Neural cell (in vitro differentiated cells): ENCODE measurements at regions not wholly inside any gene's neighbourhood (a gene's known extent, or its start where the extent isn't known, plus 50 kb on each side); places are given as distances from the start of the nearest gene placed in this dataset.

Source experiments
- H2AFZ ChIP-seq: fragments of 200-600, 300-800 bp; sonication (generic), shearing (Covaris generic); 2 replicates; pipeline ENCODE4 v1.6.0; 2014; ENCODE audit warnings: low read depth, mild to moderate bottlenecking, antibody characterized with exemption, low read length, moderate library complexity
- H3F3A ChIP-seq: fragments of 200-600 bp; shearing (Covaris generic); 2 replicates; pipeline ENCODE4 v1.6.1; 2016; ENCODE audit warnings: mild to moderate bottlenecking, moderate library complexity, mixed read lengths, antibody characterized with exemption, low read length; ENCODE audit not compliant: insufficient read depth, poor library complexity, severe bottlenecking
- H3K27ac ChIP-seq: fragments of 200-600, 300-800 bp; sonication (generic), shearing (Covaris generic); 2 replicates; pipeline ENCODE4 v1.5.1; 2014; ENCODE audit warnings: mild to moderate bottlenecking, low read length, moderate library complexity
- H3K27me3 ChIP-seq: fragments of 300-800, 200-600 bp; sonication (generic), shearing (Covaris generic); 2 replicates; pipeline ENCODE4 v1.6.0; 2014; ENCODE audit warnings: mild to moderate bottlenecking, low read depth, low read length, moderate library complexity; ENCODE audit not compliant: insufficient read depth
- H3K36me3 ChIP-seq: fragments of 300-800, 200-600 bp; sonication (generic), shearing (Covaris generic); 2 replicates; pipeline ENCODE4 v1.5.1; 2014; ENCODE audit warnings: mild to moderate bottlenecking, antibody characterized with exemption, low read length, moderate library complexity; ENCODE audit not compliant: insufficient read depth
- H3K4me2 ChIP-seq: fragments of 300-800, 200-600 bp; sonication (generic), shearing (Covaris generic); 2 replicates; pipeline ENCODE4 v1.6.0; 2014; ENCODE audit warnings: mild to moderate bottlenecking, low read length
- H3K4me3 ChIP-seq: fragments of 300-800, 200-600 bp; sonication (generic), shearing (Covaris generic); 2 replicates; pipeline ENCODE4 v1.5.1; 2014; ENCODE audit warnings: mild to moderate bottlenecking, low read length, moderate library complexity
- H3K79me2 ChIP-seq: fragments of 200-600 bp; shearing (Covaris generic); replicated peaks from 2 replicates; pipeline ENCODE4 v1.6.0; 2014; ENCODE audit warnings: mild to moderate bottlenecking, low read length, moderate library complexity; ENCODE audit not compliant: insufficient read depth
- H3K9ac ChIP-seq: fragments of 300-800, 200-600 bp; sonication (generic), shearing (Covaris generic); 2 replicates; pipeline ENCODE4 v1.6.1; 2016; ENCODE audit warnings: mild to moderate bottlenecking, low read length, mixed read lengths
- H3K9me2 ChIP-seq: fragments of 200-600 bp; shearing (Covaris generic); 2 replicates; pipeline ENCODE4 v1.6.1; 2016; ENCODE audit warnings: mild to moderate bottlenecking, low read length, mixed read lengths; ENCODE audit not compliant: insufficient read depth
- H3K9me3 ChIP-seq: fragments of 200-600, 300-800 bp; sonication (generic), shearing (Covaris generic); 2 replicates; pipeline ENCODE4 v1.6.1; 2016; ENCODE audit warnings: mild to moderate bottlenecking, mixed run types, low read length, moderate library complexity, mixed read lengths
- H4K20me1 ChIP-seq: fragments of 200-600 bp; shearing (Covaris generic); 2 replicates; pipeline ENCODE4 v1.6.1; 2016; ENCODE audit warnings: mild to moderate bottlenecking, mixed run types; ENCODE audit not compliant: insufficient read depth
- EP300 ChIP-seq: fragments of 450-650 bp; conservative IDR thresholded peaks from 2 replicates; pipeline ENCODE4 v1.6.1; 2014; ENCODE audit warnings: antibody characterized with exemption, mild to moderate bottlenecking, moderate library complexity; ENCODE audit not compliant: poor library complexity, severe bottlenecking
- EZH2 ChIP-seq: fragments of 200-600, 300-800 bp; shearing (Covaris generic), sonication (generic); IDR thresholded peaks from 2 replicates; pipeline ENCODE4 v1.6.1; 2014; ENCODE audit warnings: antibody characterized with exemption, low read length, borderline replicate concordance, mild to moderate bottlenecking; ENCODE audit not compliant: insufficient read depth, poor library complexity, severe bottlenecking
- MXI1 ChIP-seq: fragments of 450-650 bp; conservative IDR thresholded peaks from 2 replicates; pipeline ENCODE4 v1.6.1; 2014; ENCODE audit warnings: antibody characterized with exemption, mild to moderate bottlenecking; ENCODE audit not compliant: poor library complexity, severe bottlenecking
- POLR2AphosphoS5 ChIP-seq: IDR thresholded peaks from 2 replicates; pipeline ENCODE4 v1.6.1; 2012
- RAD21 ChIP-seq: fragments of 450-650 bp; conservative IDR thresholded peaks from 2 replicates; pipeline ENCODE4 v1.6.1; 2014; ENCODE audit warnings: antibody characterized with exemption, mild to moderate bottlenecking, moderate library complexity
- SMC3 ChIP-seq: fragments of 450-650 bp; conservative IDR thresholded peaks from 2 replicates; pipeline ENCODE4 v1.6.1; 2014; ENCODE audit warnings: antibody characterized with exemption, mild to moderate bottlenecking, moderate library complexity; ENCODE audit not compliant: poor library complexity
- TAF1 ChIP-seq: IDR thresholded peaks from 2 replicates; pipeline ENCODE4 v1.6.1; 2012; ENCODE audit warnings: low read depth
- TF ChIP-seq, protein P1 (sequence below): fragments of 450-650 bp; IDR thresholded peaks from 2 replicates; pipeline ENCODE4 v1.5.1; 2014; ENCODE audit warnings: antibody characterized with exemption, mild to moderate bottlenecking, moderate library complexity; ENCODE audit not compliant: poor library complexity, severe bottlenecking
- TF ChIP-seq, protein P2 (sequence below): IDR thresholded peaks from 2 replicates; pipeline ENCODE4 v1.6.1; 2012; ENCODE audit warnings: borderline replicate concordance

DNA sequence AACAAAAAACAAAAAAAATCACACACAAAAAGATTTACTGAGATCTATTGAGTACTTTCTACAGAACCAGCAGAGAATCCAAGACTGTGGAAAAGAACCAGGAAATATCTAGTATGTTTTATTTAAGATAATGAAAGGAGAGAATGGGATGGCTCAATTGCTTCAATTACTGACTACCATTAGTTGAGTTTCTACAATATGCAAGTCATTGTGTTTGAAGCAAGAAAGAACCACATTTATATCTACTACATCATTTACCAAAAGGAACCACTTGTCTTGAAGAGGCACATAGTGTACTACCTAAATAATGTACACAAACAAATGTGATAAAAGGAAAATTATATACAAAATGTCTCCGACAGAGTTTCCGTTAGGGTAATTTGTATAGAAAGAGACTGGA lies 325.9 kb upstream of the TNC start:
- H3K4me2 ChIP-seq, result no peak overlapping the region
- no peaks in the 10 kb centered on the region for H3K9me2 ChIP-seq
- H4K20me1 ChIP-seq, result no peaks in the 10 kb centered on the region
- TF ChIP-seq POLR2AphosphoS5 (no peak), MXI1 (no peak), EP300 (no peak), SMC3 (no peak), TAF1 (no peak), RAD21 (no peak), EZH2 (no peak)
- TF ChIP-seq, protein P1, sequence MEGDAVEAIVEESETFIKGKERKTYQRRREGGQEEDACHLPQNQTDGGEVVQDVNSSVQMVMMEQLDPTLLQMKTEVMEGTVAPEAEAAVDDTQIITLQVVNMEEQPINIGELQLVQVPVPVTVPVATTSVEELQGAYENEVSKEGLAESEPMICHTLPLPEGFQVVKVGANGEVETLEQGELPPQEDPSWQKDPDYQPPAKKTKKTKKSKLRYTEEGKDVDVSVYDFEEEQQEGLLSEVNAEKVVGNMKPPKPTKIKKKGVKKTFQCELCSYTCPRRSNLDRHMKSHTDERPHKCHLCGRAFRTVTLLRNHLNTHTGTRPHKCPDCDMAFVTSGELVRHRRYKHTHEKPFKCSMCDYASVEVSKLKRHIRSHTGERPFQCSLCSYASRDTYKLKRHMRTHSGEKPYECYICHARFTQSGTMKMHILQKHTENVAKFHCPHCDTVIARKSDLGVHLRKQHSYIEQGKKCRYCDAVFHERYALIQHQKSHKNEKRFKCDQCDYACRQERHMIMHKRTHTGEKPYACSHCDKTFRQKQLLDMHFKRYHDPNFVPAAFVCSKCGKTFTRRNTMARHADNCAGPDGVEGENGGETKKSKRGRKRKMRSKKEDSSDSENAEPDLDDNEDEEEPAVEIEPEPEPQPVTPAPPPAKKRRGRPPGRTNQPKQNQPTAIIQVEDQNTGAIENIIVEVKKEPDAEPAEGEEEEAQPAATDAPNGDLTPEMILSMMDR, result no peak
- TF ChIP-seq, protein P2, sequence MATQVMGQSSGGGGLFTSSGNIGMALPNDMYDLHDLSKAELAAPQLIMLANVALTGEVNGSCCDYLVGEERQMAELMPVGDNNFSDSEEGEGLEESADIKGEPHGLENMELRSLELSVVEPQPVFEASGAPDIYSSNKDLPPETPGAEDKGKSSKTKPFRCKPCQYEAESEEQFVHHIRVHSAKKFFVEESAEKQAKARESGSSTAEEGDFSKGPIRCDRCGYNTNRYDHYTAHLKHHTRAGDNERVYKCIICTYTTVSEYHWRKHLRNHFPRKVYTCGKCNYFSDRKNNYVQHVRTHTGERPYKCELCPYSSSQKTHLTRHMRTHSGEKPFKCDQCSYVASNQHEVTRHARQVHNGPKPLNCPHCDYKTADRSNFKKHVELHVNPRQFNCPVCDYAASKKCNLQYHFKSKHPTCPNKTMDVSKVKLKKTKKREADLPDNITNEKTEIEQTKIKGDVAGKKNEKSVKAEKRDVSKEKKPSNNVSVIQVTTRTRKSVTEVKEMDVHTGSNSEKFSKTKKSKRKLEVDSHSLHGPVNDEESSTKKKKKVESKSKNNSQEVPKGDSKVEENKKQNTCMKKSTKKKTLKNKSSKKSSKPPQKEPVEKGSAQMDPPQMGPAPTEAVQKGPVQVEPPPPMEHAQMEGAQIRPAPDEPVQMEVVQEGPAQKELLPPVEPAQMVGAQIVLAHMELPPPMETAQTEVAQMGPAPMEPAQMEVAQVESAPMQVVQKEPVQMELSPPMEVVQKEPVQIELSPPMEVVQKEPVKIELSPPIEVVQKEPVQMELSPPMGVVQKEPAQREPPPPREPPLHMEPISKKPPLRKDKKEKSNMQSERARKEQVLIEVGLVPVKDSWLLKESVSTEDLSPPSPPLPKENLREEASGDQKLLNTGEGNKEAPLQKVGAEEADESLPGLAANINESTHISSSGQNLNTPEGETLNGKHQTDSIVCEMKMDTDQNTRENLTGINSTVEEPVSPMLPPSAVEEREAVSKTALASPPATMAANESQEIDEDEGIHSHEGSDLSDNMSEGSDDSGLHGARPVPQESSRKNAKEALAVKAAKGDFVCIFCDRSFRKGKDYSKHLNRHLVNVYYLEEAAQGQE, result no peak
- no peak overlapping the region for H3K9ac ChIP-seq
- no peak overlapping the region for H3K27ac ChIP-seq
- H3K4me3 ChIP-seq, result no peak overlapping the region
- no peaks in the 10 kb centered on the region for H3K9me3 ChIP-seq
- no peaks in the 10 kb centered on the region for H3F3A ChIP-seq
- no peaks in the 10 kb centered on the region for H3K27me3 ChIP-seq
- H2AFZ ChIP-seq, result no peak overlapping the region
- no peaks in the 10 kb centered on the region for H3K36me3 ChIP-seq
- H3K79me2 ChIP-seq, result no peaks in the 10 kb centered on the region

DNA sequence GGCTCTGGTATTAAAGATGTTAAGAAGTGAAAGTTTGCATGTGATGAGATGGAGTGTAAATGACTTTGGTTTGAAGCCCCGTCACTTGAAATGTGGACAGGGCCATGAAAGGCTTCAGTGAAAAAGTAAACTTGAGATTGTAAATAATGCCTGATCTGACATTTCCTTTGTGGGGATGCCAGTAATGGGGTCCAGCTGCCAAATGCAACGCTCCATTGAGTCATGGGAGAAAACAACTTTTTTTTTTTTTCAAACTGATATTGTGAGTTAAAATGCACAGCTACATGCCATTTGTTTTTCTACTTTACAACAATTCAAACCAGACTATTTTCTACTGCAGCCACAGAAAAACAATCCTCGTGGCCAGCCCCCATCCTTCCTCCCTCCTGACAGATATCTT lies 327.0 kb upstream of the TNC start:
- H2AFZ ChIP-seq, result no peak overlapping the region
- no peaks in the 10 kb centered on the region for H3K9me3 ChIP-seq
- H3K4me3 ChIP-seq, result no peak overlapping the region
- H3F3A ChIP-seq, result no peaks in the 10 kb centered on the region
- H3K79me2 ChIP-seq, result no peaks in the 10 kb centered on the region
- no peaks in the 10 kb centered on the region for H3K36me3 ChIP-seq
- H3K9ac ChIP-seq, result no peak overlapping the region
- TF ChIP-seq SMC3 (no peak), POLR2AphosphoS5 (no peak), MXI1 (no peak), RAD21 (no peak), EP300 (no peak), EZH2 (no peak), TAF1 (no peak)
- TF ChIP-seq, protein P1, result no peak
- TF ChIP-seq, protein P2, result no peak
- H3K9me2 ChIP-seq, result no peaks in the 10 kb centered on the region
- H4K20me1 ChIP-seq, result no peaks in the 10 kb centered on the region
- H3K4me2 ChIP-seq, result no peak overlapping the region
- no peaks in the 10 kb centered on the region for H3K27me3 ChIP-seq
- H3K27ac ChIP-seq, result no peak overlapping the region
